ENCODE measurements at regions not wholly inside any gene's neighbourhood (a gene's known extent, or its start where the extent isn't known, plus 50 kb on each side); places are given as distances from the start of the nearest gene placed in this dataset.

- TF ChIP-seq, protein P1, sequence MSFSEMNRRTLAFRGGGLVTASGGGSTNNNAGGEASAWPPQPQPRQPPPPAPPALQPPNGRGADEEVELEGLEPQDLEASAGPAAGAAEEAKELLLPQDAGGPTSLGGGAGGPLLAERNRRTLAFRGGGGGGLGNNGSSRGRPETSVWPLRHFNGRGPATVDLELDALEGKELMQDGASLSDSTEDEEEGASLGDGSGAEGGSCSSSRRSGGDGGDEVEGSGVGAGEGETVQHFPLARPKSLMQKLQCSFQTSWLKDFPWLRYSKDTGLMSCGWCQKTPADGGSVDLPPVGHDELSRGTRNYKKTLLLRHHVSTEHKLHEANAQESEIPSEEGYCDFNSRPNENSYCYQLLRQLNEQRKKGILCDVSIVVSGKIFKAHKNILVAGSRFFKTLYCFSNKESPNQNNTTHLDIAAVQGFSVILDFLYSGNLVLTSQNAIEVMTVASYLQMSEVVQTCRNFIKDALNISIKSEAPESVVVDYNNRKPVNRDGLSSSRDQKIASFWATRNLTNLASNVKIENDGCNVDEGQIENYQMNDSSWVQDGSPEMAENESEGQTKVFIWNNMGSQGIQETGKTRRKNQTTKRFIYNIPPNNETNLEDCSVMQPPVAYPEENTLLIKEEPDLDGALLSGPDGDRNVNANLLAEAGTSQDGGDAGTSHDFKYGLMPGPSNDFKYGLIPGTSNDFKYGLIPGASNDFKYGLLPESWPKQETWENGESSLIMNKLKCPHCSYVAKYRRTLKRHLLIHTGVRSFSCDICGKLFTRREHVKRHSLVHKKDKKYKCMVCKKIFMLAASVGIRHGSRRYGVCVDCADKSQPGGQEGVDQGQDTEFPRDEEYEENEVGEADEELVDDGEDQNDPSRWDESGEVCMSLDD (CRISPR knock-in tag; IDR thresholded peaks at IDR 0.05; ENCODE audit: borderline replicate concordance) = no peak
- TF ChIP-seq HMG20B (CRISPR knock-in tag; conservative IDR thresholded peaks at IDR 0.05) (no peak), ZNF75D (CRISPR knock-in tag; IDR thresholded peaks at IDR 0.05; ENCODE audit: borderline replicate concordance) (no peak), SMARCC2 (IDR thresholded peaks at IDR 0.05) (no peak), ZNF782 (CRISPR knock-in tag; IDR thresholded peaks at IDR 0.05; ENCODE audit: borderline replicate concordance) (0 out of 2 replicates have a peak, but pooled peaks have one; percentile 29), MED8 (CRISPR knock-in tag; IDR thresholded peaks at IDR 0.05; ENCODE audit: insufficient replicate concordance) (peak; percentile 3), FOXA1 (IDR thresholded peaks at IDR 0.05) (no peak), FOXA1 (CRISPR knock-in tag; IDR thresholded peaks at IDR 0.05) (peak; percentile 29; the same call in 1 of the 2 replicates), ZNF263 (CRISPR knock-in tag; IDR thresholded peaks at IDR 0.05) (peak; percentile 95), MAFG (CRISPR knock-in tag; IDR thresholded peaks at IDR 0.05) (no peak), MLLT10 (CRISPR knock-in tag; IDR thresholded peaks at IDR 0.05) (no peak), ZNF276 (CRISPR knock-in tag; IDR thresholded peaks at IDR 0.05; ENCODE audit: low read depth) (no peak), SIX1 (CRISPR knock-in tag; IDR thresholded peaks at IDR 0.05; ENCODE audit: borderline replicate concordance) (peak; percentile 48; the same call in 1 of the 2 replicates), NRL (CRISPR knock-in tag; IDR thresholded peaks at IDR 0.05; ENCODE audit: borderline replicate concordance) (peak; percentile 14; the same call in 1 of the 2 replicates), SKIL (CRISPR knock-in tag; IDR thresholded peaks at IDR 0.05; ENCODE audit: borderline replicate concordance) (peak; percentile 95), ZNF274 (CRISPR knock-in tag; IDR thresholded peaks at IDR 0.05) (no peak), NCOA1 (CRISPR knock-in tag; IDR thresholded peaks at IDR 0.05) (peak; percentile 87; the same call in 1 of the 2 replicates), ZNF766 (CRISPR knock-in tag; IDR thresholded peaks at IDR 0.05; ENCODE audit: borderline replicate concordance) (no peak), ZBTB34 (CRISPR knock-in tag; IDR thresholded peaks at IDR 0.05) (peak; percentile 75; the same call in 1 of the 2 replicates)
- TF ChIP-seq, protein P2, sequence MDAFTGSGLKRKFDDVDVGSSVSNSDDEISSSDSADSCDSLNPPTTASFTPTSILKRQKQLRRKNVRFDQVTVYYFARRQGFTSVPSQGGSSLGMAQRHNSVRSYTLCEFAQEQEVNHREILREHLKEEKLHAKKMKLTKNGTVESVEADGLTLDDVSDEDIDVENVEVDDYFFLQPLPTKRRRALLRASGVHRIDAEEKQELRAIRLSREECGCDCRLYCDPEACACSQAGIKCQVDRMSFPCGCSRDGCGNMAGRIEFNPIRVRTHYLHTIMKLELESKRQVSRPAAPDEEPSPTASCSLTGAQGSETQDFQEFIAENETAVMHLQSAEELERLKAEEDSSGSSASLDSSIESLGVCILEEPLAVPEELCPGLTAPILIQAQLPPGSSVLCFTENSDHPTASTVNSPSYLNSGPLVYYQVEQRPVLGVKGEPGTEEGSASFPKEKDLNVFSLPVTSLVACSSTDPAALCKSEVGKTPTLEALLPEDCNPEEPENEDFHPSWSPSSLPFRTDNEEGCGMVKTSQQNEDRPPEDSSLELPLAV (CRISPR knock-in tag; conservative IDR thresholded peaks at IDR 0.05; ENCODE audit: low read depth) = no peak
Measured at GRCh38 chr16:85520853-85521521, 92.1 kb upstream of the GSE1 start (continued).
